Mesenchymal stem cell (in vitro differentiated cells and primary cell): ENCODE measurements at regions not wholly inside any gene's neighbourhood (a gene's known extent, or its start where the extent isn't known, plus 50 kb on each side); places are given as distances from the start of the nearest gene placed in this dataset.
A peak's percentile ranks its signal among the peaks of the same experiment; 100 is the strongest.

Source experiments
- DNase-seq: peaks from one replicate; pipeline ENCODE4 v3.0.0-alpha.2; 2013
- H2AFZ ChIP-seq: one replicate; pipeline ENCODE4 v1.6.1; 2013; ENCODE audit warnings: low read depth, mild to moderate bottlenecking, control low read depth, inconsistent platforms, low read length, moderate library complexity
- H2AK5ac ChIP-seq: 2 replicates; pipeline ENCODE4 v1.6.1; 2013; ENCODE audit warnings: low read length, moderate library complexity, mild to moderate bottlenecking, inconsistent platforms; ENCODE audit not compliant: severe bottlenecking
- H2BK120ac ChIP-seq: one replicate; pipeline ENCODE4 v1.6.1; 2013; ENCODE audit warnings: low read depth, mild to moderate bottlenecking, inconsistent platforms, low read length, moderate library complexity
- H2BK12ac ChIP-seq, 2 experiments: one replicate each; pipeline ENCODE4 v1.6.1; 2013; ENCODE audit warnings: inconsistent platforms in 2 of 2, low read length in 2 of 2, mild to moderate bottlenecking in 2 of 2, moderate library complexity in 2 of 2, control low read depth in 1 of 2
- H2BK15ac ChIP-seq: one replicate; pipeline ENCODE4 v1.6.1; 2013; ENCODE audit warnings: mild to moderate bottlenecking, low read depth, inconsistent platforms; ENCODE audit not compliant: poor library complexity, severe bottlenecking
- H2BK5ac ChIP-seq: 2 replicates; pipeline ENCODE4 v1.6.1; 2013; ENCODE audit warnings: low read depth, mild to moderate bottlenecking, low read length, control low read depth, inconsistent platforms; ENCODE audit not compliant: poor library complexity, severe bottlenecking
- H3K14ac ChIP-seq, 2 experiments: one replicate each; pipeline ENCODE4 v1.6.1; 2013; ENCODE audit warnings: inconsistent platforms in 2 of 2, low read length in 2 of 2, control low read depth in 1 of 2, mild to moderate bottlenecking in 1 of 2, moderate library complexity in 1 of 2
- H3K18ac ChIP-seq, 2 experiments: one replicate each; pipeline ENCODE4 v1.6.1; 2013; ENCODE audit warnings: inconsistent platforms in 2 of 2, low read length in 2 of 2, control low read depth in 1 of 2, low read depth in 1 of 2, mild to moderate bottlenecking in 1 of 2
- H3K23ac ChIP-seq, 2 experiments: one replicate each; pipeline ENCODE4 v1.6.1; 2013; ENCODE audit warnings: inconsistent platforms in 2 of 2, low read length in 2 of 2, mild to moderate bottlenecking in 2 of 2, moderate library complexity in 2 of 2, control low read depth in 1 of 2
- H3K27ac ChIP-seq: 2 replicates; pipeline ENCODE4 v1.5.1; 2013; ENCODE audit warnings: mild to moderate bottlenecking, moderate library complexity, low read length, control low read depth, inconsistent platforms; ENCODE audit not compliant: poor library complexity, severe bottlenecking
- H3K27me3 ChIP-seq, 2 experiments: 2 replicates each; pipeline versions ENCODE4 v1.6.1 to v1.7.0; 2013; ENCODE audit warnings: low read length in 2 of 2, mild to moderate bottlenecking in 2 of 2, moderate library complexity in 2 of 2, control low read depth in 1 of 2, inconsistent platforms in 1 of 2; ENCODE audit not compliant: control insufficient read depth in 1 of 2, insufficient read depth in 1 of 2
- H3K36me3 ChIP-seq, 2 experiments: 2 replicates each; pipeline versions ENCODE4 v1.6.1 to v1.7.0; 2013; ENCODE audit warnings: low read length in 2 of 2, control low read depth in 1 of 2, inconsistent platforms in 1 of 2, low read depth in 1 of 2, mild to moderate bottlenecking in 1 of 2; ENCODE audit not compliant: insufficient read depth in 2 of 2, control insufficient read depth in 1 of 2
- H3K4ac ChIP-seq, 2 experiments: one replicate each; pipeline ENCODE4 v1.6.1; 2013; ENCODE audit warnings: inconsistent platforms in 2 of 2, low read length in 2 of 2, mild to moderate bottlenecking in 2 of 2, moderate library complexity in 2 of 2, control low read depth in 1 of 2, low read depth in 1 of 2
- H3K4me1 ChIP-seq: 2 replicates; pipeline ENCODE4 v1.6.1; 2013; ENCODE audit warnings: low read depth, low read length, control low read depth; ENCODE audit not compliant: control insufficient read depth, insufficient read depth
- H3K4me2 ChIP-seq: 2 replicates; pipeline ENCODE4 v1.6.1; 2013; ENCODE audit warnings: low read length, mild to moderate bottlenecking, inconsistent platforms; ENCODE audit not compliant: poor library complexity, severe bottlenecking
- H3K4me3 ChIP-seq, 2 experiments: 2 replicates each; pipeline versions ENCODE4 v1.5.1 to v1.7.0; 2013; ENCODE audit warnings: low read length in 2 of 2, mild to moderate bottlenecking in 2 of 2, control low read depth in 1 of 2, low read depth in 1 of 2; ENCODE audit not compliant: insufficient read depth in 1 of 2
- H3K79me1 ChIP-seq: replicated peaks from 2 replicates; pipeline ENCODE4 v1.6.1; 2013; ENCODE audit warnings: mild to moderate bottlenecking, control low read depth, low read length, inconsistent platforms; ENCODE audit not compliant: poor library complexity, severe bottlenecking
- H3K9ac ChIP-seq: 2 replicates; pipeline ENCODE4 v1.7.0; 2013; ENCODE audit warnings: mild to moderate bottlenecking, low read length, moderate library complexity
- H3K9me3 ChIP-seq: 2 replicates; pipeline ENCODE4 v1.7.0; 2013; ENCODE audit warnings: mild to moderate bottlenecking, low read length; ENCODE audit not compliant: control insufficient read depth
- H4K8ac ChIP-seq: one replicate; pipeline ENCODE4 v1.6.1; 2013; ENCODE audit warnings: inconsistent platforms, mild to moderate bottlenecking, low read length, moderate library complexity
- H4K91ac ChIP-seq: one replicate; pipeline ENCODE4 v1.6.1; 2013; ENCODE audit warnings: mild to moderate bottlenecking, low read length, inconsistent platforms
- WGBS: methylation state at CpG from one replicate; pipeline ENCODE4 v1.1.7; 2013; ENCODE audit warnings: mixed read lengths; 5-methylcytosine and 5-hydroxymethylcytosine counted together

DNA sequence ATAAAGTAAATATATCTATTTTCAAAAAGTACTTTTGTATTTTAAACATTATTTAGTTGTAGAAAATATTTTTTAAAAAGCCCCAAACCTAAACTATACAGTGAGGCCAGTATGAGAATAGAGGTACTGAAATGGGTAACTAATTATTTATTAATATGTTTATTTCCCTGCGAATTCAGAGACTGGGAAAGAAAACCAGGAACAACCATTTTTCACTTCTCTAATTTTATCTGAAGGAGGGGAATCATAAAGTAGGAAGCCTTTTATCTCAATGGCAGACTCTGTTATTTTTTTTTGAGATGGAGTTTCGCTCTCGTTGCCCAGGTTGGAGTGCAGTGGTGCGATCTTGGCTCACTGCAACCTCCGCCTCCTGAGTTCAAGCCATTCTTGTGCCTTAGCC lies 63.6 kb upstream of the TRAK1 start:
- peaks cover 13% of the 10 kb centered on the region for H3K4me1 ChIP-seq
- no peak overlapping the region for H3K4ac ChIP-seq
- H3K9me3 ChIP-seq: no peaks in the 10 kb centered on the region
- H3K27ac ChIP-seq: no peak overlapping the region
- H3K27me3 ChIP-seq: no peaks in the 10 kb centered on the region
- no peak overlapping the region for H2BK12ac ChIP-seq
- no peak overlapping the region for H4K91ac ChIP-seq
- H2AK5ac ChIP-seq: no peak overlapping the region
- H2AFZ ChIP-seq: no peak overlapping the region
- no peak overlapping the region for H4K8ac ChIP-seq
- no peak overlapping the region for H2BK5ac ChIP-seq
- WGBS: 100% methylated on average over 4 of the region's 5 CpGs
- no peak overlapping the region for H3K4me2 ChIP-seq
- no peak overlapping the region for H3K9ac ChIP-seq
- no peak overlapping the region for H3K23ac ChIP-seq
- no peak overlapping the region for H3K4me3 ChIP-seq
- H3K18ac ChIP-seq: no peak overlapping the region
- H3K79me1 ChIP-seq: peaks cover 17% of the 10 kb centered on the region
- no peak overlapping the region for H3K14ac ChIP-seq
- H2BK15ac ChIP-seq: no peak overlapping the region
- no peak for DNase-seq
- H3K36me3 ChIP-seq: no peaks in the 10 kb centered on the region
- no peak overlapping the region for H2BK120ac ChIP-seq

GRCh38 chr3:42025370-42026138 lies 63.7 kb upstream of the ULK4 start:
- H4K8ac ChIP-seq: no peak overlapping the region
- H2BK5ac ChIP-seq: no peak overlapping the region
- no peak overlapping the region for H2BK12ac ChIP-seq
- no peak overlapping the region for H2AK5ac ChIP-seq
- no peak overlapping the region for H2AFZ ChIP-seq
- WGBS: 0% methylated on average over 7 of the region's 7 CpGs
- H3K4ac ChIP-seq: no peak overlapping the region
- DNase-seq: peak; percentile 99
- no peak overlapping the region for H3K14ac ChIP-seq
- no peak overlapping the region for H3K23ac ChIP-seq
- no peaks in the 10 kb centered on the region for H3K36me3 ChIP-seq
- H3K27me3 ChIP-seq: no peaks in the 10 kb centered on the region
- no peak overlapping the region for H2BK120ac ChIP-seq
- H3K27ac ChIP-seq: peak overlapping the region; percentile 86
- H3K4me2 ChIP-seq: peak overlapping the region; percentile 28
- H3K79me1 ChIP-seq: peaks cover 17% of the 10 kb centered on the region
- H2BK15ac ChIP-seq: no peak overlapping the region
- H3K18ac ChIP-seq: peak overlapping the region in 1 of 2 experiments; percentile 66
- H4K91ac ChIP-seq: no peak overlapping the region
- H3K4me1 ChIP-seq: peaks cover 16% of the 10 kb centered on the region
- peak overlapping the region in 1 of 2 experiments; percentile 63 for H3K4me3 ChIP-seq
- H3K9ac ChIP-seq: peak overlapping the region; percentile 94
- no peaks in the 10 kb centered on the region for H3K9me3 ChIP-seq

- H2AFZ ChIP-seq: no peak overlapping the region
- peak overlapping the region in 1 of 2 experiments; percentile 63 for H3K4me3 ChIP-seq
- H2BK15ac ChIP-seq: no peak overlapping the region
- peak overlapping the region; percentile 86 for H3K27ac ChIP-seq
- no peak overlapping the region for H3K14ac ChIP-seq
- H2BK120ac ChIP-seq: peak overlapping the region; percentile 22
- peak overlapping the region; percentile 94 for H3K9ac ChIP-seq
- peak overlapping the region; percentile 6 to 67 for H3K18ac ChIP-seq
- no peaks in the 10 kb centered on the region for H3K9me3 ChIP-seq
- peak overlapping the region; percentile 28 to 45 for H2BK12ac ChIP-seq
- peak overlapping the region in 1 of 2 experiments; percentile 63 for H3K4ac ChIP-seq
- H3K79me1 ChIP-seq: peaks cover 13% of the 10 kb centered on the region
- H3K4me2 ChIP-seq: peak overlapping the region; percentile 27
- no peak overlapping the region for H3K23ac ChIP-seq
- no peaks in the 10 kb centered on the region for H3K27me3 ChIP-seq
- peak; percentile 44 for DNase-seq
- 21% methylated on average over 4 of the region's 10 CpGs for WGBS
- H2AK5ac ChIP-seq: peak overlapping the region; percentile 57
- H3K36me3 ChIP-seq: no peaks in the 10 kb centered on the region
- H2BK5ac ChIP-seq: peak overlapping the region; percentile 90
- peak overlapping the region; percentile 5 for H4K91ac ChIP-seq
- H3K4me1 ChIP-seq: peaks cover 18% of the 10 kb centered on the region
- H4K8ac ChIP-seq: peak overlapping the region; percentile 52
These were observed 62.9 kb upstream of the ULK4 start for GRCh38 chr3:42024591-42025351.

- 81% methylated on average over 7 of the region's 8 CpGs for WGBS
- Histone ChIP-seq H3K79me1 (peaks cover 6% of the 10 kb centered on the region), H2BK15ac (no peak overlapping the region)
These were observed 61.5 kb upstream of the ULK4 start for GRCh38 chr3:42023380-42023779.

More at GRCh38 chr3:42023380-42023779, 61.5 kb upstream of the ULK4 start:
- H3K4me1 ChIP-seq: peaks cover 20% of the 10 kb centered on the region
- no peaks in the 10 kb centered on the region for H3K9me3 ChIP-seq
- no peaks in the 10 kb centered on the region for H3K36me3 ChIP-seq
- H3K27me3 ChIP-seq: no peaks in the 10 kb centered on the region
- no peak overlapping the region for H3K18ac ChIP-seq
- H4K91ac ChIP-seq: no peak overlapping the region
- no peak overlapping the region for H2BK120ac ChIP-seq
- no peak overlapping the region for H2BK12ac ChIP-seq
- no peak overlapping the region for H3K9ac ChIP-seq
- H3K14ac ChIP-seq: no peak overlapping the region
- H3K23ac ChIP-seq: no peak overlapping the region
- H3K4me2 ChIP-seq: no peak overlapping the region
- H3K27ac ChIP-seq: no peak overlapping the region
- DNase-seq: no peak
- no peak overlapping the region for H3K4ac ChIP-seq
- no peak overlapping the region for H2BK5ac ChIP-seq
- H4K8ac ChIP-seq: no peak overlapping the region
- H2AFZ ChIP-seq: no peak overlapping the region
- H3K4me3 ChIP-seq: no peak overlapping the region
- H2AK5ac ChIP-seq: peak overlapping the region; percentile 71
